ENCODE measurements at regions not wholly inside any gene's neighbourhood (a gene's known extent, or its start where the extent isn't known, plus 50 kb on each side); places are given as distances from the start of the nearest gene placed in this dataset.

DNA sequence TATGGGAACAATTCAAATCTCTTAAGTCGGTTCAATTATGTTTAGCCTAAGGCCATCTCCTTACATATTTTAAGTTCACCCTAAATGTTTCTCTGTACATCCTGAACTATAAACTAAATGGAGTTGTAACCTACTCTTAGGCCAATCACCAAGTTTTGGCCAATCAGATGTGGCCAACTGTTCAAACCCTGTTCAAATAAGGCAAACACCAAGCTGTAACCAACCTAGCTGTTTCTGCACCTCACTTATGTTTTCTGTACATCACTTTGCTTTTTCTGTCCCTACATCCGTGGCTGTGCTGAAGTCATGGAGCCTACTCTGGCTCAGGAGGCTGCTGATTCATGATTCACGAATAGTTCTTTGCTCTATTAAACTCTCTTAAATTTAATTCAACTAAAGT is 165.3 kb downstream of the GASK1B start:
- TF ChIP-seq EP300 (IDR thresholded peaks at IDR 0.05; ENCODE audit: borderline replicate concordance), result no peak
- TF ChIP-seq, protein P1, sequence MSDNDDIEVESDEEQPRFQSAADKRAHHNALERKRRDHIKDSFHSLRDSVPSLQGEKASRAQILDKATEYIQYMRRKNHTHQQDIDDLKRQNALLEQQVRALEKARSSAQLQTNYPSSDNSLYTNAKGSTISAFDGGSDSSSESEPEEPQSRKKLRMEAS (IDR thresholded peaks at IDR 0.05), result no peak
- TF ChIP-seq NFIC (IDR thresholded peaks at IDR 0.05), result no peak
- TF ChIP-seq TAF1 (IDR thresholded peaks at IDR 0.05; ENCODE audit: low read depth), result no peak
- TF ChIP-seq, protein P2, sequence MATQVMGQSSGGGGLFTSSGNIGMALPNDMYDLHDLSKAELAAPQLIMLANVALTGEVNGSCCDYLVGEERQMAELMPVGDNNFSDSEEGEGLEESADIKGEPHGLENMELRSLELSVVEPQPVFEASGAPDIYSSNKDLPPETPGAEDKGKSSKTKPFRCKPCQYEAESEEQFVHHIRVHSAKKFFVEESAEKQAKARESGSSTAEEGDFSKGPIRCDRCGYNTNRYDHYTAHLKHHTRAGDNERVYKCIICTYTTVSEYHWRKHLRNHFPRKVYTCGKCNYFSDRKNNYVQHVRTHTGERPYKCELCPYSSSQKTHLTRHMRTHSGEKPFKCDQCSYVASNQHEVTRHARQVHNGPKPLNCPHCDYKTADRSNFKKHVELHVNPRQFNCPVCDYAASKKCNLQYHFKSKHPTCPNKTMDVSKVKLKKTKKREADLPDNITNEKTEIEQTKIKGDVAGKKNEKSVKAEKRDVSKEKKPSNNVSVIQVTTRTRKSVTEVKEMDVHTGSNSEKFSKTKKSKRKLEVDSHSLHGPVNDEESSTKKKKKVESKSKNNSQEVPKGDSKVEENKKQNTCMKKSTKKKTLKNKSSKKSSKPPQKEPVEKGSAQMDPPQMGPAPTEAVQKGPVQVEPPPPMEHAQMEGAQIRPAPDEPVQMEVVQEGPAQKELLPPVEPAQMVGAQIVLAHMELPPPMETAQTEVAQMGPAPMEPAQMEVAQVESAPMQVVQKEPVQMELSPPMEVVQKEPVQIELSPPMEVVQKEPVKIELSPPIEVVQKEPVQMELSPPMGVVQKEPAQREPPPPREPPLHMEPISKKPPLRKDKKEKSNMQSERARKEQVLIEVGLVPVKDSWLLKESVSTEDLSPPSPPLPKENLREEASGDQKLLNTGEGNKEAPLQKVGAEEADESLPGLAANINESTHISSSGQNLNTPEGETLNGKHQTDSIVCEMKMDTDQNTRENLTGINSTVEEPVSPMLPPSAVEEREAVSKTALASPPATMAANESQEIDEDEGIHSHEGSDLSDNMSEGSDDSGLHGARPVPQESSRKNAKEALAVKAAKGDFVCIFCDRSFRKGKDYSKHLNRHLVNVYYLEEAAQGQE (IDR thresholded peaks at IDR 0.05; ENCODE audit: low read depth), result no peak
- TF ChIP-seq, protein P3, sequence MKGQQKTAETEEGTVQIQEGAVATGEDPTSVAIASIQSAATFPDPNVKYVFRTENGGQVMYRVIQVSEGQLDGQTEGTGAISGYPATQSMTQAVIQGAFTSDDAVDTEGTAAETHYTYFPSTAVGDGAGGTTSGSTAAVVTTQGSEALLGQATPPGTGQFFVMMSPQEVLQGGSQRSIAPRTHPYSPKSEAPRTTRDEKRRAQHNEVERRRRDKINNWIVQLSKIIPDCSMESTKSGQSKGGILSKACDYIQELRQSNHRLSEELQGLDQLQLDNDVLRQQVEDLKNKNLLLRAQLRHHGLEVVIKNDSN (IDR thresholded peaks at IDR 0.05), result no peak
- no peak for TF ChIP-seq RAD21 (IDR thresholded peaks at IDR 0.05; ENCODE audit: low read depth)
- TF ChIP-seq EGR1 (IDR thresholded peaks at IDR 0.05), result no peak
- no peak for TF ChIP-seq ZBTB7A (IDR thresholded peaks at IDR 0.05; ENCODE audit: low read depth)
- no peak for TF ChIP-seq FOXM1 (IDR thresholded peaks at IDR 0.05; ENCODE audit: borderline replicate concordance, low read depth)
- TF ChIP-seq YY1 (IDR thresholded peaks at IDR 0.05; ENCODE audit: low read depth), result no peak
- no peak for TF ChIP-seq CEBPB (IDR thresholded peaks at IDR 0.05)
- TF ChIP-seq TEAD4 (IDR thresholded peaks at IDR 0.05), result no peak
- no peak for TF ChIP-seq TCF12 (IDR thresholded peaks at IDR 0.05; ENCODE audit: low read depth)

Data from Ishikawa (cell line).